SK-N-SH (cell line): ENCODE measurements at regions not wholly inside any gene's neighbourhood (a gene's known extent, or its start where the extent isn't known, plus 50 kb on each side); places are given as distances from the start of the nearest gene placed in this dataset.

Experiments
- CTCF ChIA-PET: fragments of 300-600, 350-600 bp; formaldehyde crosslinking; extraction: SDS; loops from one replicate; lab custom pipeline; 2021; lab: Yijun Ruan, JAX
- POLR2A ChIA-PET: fragments of 350-600 bp; sonication (Branson Sonifier 250); formaldehyde crosslinking; extraction: SDS; loops from one replicate; lab custom pipeline; 2020; ENCODE audit warnings: antibody characterized with exemption, inconsistent platforms; lab: Yijun Ruan, JAX
- DNase-seq: peaks from one replicate; pipeline ENCODE4 v3.0.0; 2012
- H2AFZ ChIP-seq: fragments of 200-600 bp; sonication (generic); 2 replicates; pipeline ENCODE4 v1.8.1; 2016; ENCODE audit warnings: antibody characterized with exemption, mild to moderate bottlenecking, low read depth
- H3F3A ChIP-seq: fragments of 200-600 bp; sonication (generic); replicated peaks from 2 replicates; pipeline ENCODE3; 2016; ENCODE audit warnings: antibody characterized with exemption, mild to moderate bottlenecking; ENCODE audit not compliant: insufficient read depth
- H3K27ac ChIP-seq, 2 experiments: fragments of 200-500 bp in 1 of 2; fragments of 200-600 bp in 1 of 2; sonication (Bioruptor generic) in 1 of 2; sonication (generic), shearing (Covaris generic) in 1 of 2; 2 replicates each; pipeline versions ENCODE4 v1.5.1 to v1.6.1; 2014 to 2016; ENCODE audit warnings: low read depth in 2 of 2, inconsistent platforms in 1 of 2, low read length in 1 of 2, mild to moderate bottlenecking in 1 of 2, mixed read lengths in 1 of 2
- H3K27me3 ChIP-seq: fragments of 200-600 bp; sonication (generic), shearing (Covaris generic); 2 replicates; pipeline ENCODE4 v1.6.1; 2016; ENCODE audit warnings: mixed run types; ENCODE audit not compliant: insufficient read depth
- H3K36me3 ChIP-seq, 2 experiments: fragments of 200-500 bp in 1 of 2; fragments of 200-600 bp in 1 of 2; sonication (Bioruptor generic) in 1 of 2; sonication (generic) in 1 of 2; replicated peaks in 1 of 2; 2 replicates each; pipeline versions ENCODE3 to v1.5.1; 2014 to 2016; ENCODE audit warnings: low read length in 1 of 2, mild to moderate bottlenecking in 1 of 2; ENCODE audit not compliant: insufficient read depth in 2 of 2, control insufficient read depth in 1 of 2
- H3K4me1 ChIP-seq, 2 experiments: fragments of 200-500 bp in 1 of 2; fragments of 200-600 bp in 1 of 2; sonication (Bioruptor generic) in 1 of 2; sonication (generic), shearing (Covaris generic) in 1 of 2; 2 replicates each; pipeline versions ENCODE4 v1.5.1 to v1.6.1; 2014 to 2016; ENCODE audit warnings: low read depth in 1 of 2, low read length in 1 of 2, mixed run types in 1 of 2; ENCODE audit not compliant: insufficient read depth in 2 of 2, control insufficient read depth in 1 of 2
- H3K4me2 ChIP-seq: fragments of 200-600 bp; sonication (generic), shearing (Covaris generic); 2 replicates; pipeline ENCODE4 v1.6.1; 2017; ENCODE audit warnings: mixed run types
- H3K4me3 ChIP-seq, 2 experiments: fragments of 200-500 bp in 1 of 2; fragments of 200-600 bp in 1 of 2; sonication (Bioruptor generic) in 1 of 2; sonication (generic), shearing (Covaris generic) in 1 of 2; 2 replicates each; pipeline versions ENCODE4 v1.5.1 to v1.8.1; 2014 to 2016; ENCODE audit warnings: low read depth in 2 of 2, inconsistent platforms in 1 of 2, low read length in 1 of 2, mild to moderate bottlenecking in 1 of 2, mixed read lengths in 1 of 2, moderate library complexity in 1 of 2
- H3K79me2 ChIP-seq: fragments of 200-600 bp; sonication (generic); 2 replicates; pipeline ENCODE4 v1.8.1; 2017; ENCODE audit warnings: mild to moderate bottlenecking; ENCODE audit not compliant: insufficient read depth
- H3K9ac ChIP-seq: fragments of 200-600 bp; sonication (generic); 2 replicates; pipeline ENCODE4 v1.6.1; 2017; ENCODE audit warnings: mixed run types
- H3K9me2 ChIP-seq: fragments of 200-600 bp; sonication (generic); 2 replicates; pipeline ENCODE4 v1.6.1; 2017; ENCODE audit warnings: mixed run types
- H3K9me3 ChIP-seq: fragments of 200-600 bp; sonication (generic); 2 replicates; pipeline ENCODE4 v1.6.1; 2017; ENCODE audit warnings: mixed run types, mild to moderate bottlenecking, moderate library complexity
- H4K20me1 ChIP-seq: fragments of 200-600 bp; sonication (generic); 2 replicates; pipeline ENCODE4 v1.6.1; 2017; ENCODE audit warnings: mild to moderate bottlenecking, mixed run types; ENCODE audit not compliant: insufficient read depth
- CTCF ChIP-seq: fragments of 200-600 bp; sonication (generic); IDR thresholded peaks from 2 replicates; pipeline ENCODE4 v1.6.1; 2017; ENCODE audit warnings: antibody characterized with exemption, mild to moderate bottlenecking, moderate library complexity
- EZH2phosphoT487 ChIP-seq: fragments of 200-600 bp; sonication (generic); IDR thresholded peaks from 2 replicates; pipeline ENCODE4 v1.6.1; 2017; ENCODE audit warnings: low read depth, mixed run types, mild to moderate bottlenecking, antibody characterized with exemption, moderate library complexity, borderline replicate concordance
- FOXM1 ChIP-seq: IDR thresholded peaks from 2 replicates; pipeline ENCODE4 v1.4.0; 2012; ENCODE audit warnings: low read depth, mild to moderate bottlenecking
- GATA2 ChIP-seq: sonication (generic); formaldehyde crosslinking; IDR thresholded peaks from 2 replicates; pipeline ENCODE4 v1.5.0; 2020; ENCODE audit warnings: mild to moderate bottlenecking, missing genetic modification reagents
- IRF3 ChIP-seq: fragments of 150-350 bp; IDR thresholded peaks from 2 replicates; pipeline ENCODE4 v1.6.1; 2016; ENCODE audit warnings: mild to moderate bottlenecking, low read depth, low read length
- MAX ChIP-seq: IDR thresholded peaks from 2 replicates; pipeline ENCODE4 v1.4.0; 2012; ENCODE audit warnings: low read depth
- PBX3 ChIP-seq: IDR thresholded peaks from 2 replicates; pipeline ENCODE4; 2012
- RFX5 ChIP-seq: IDR thresholded peaks from 2 replicates; pipeline ENCODE4 v1.6.1; 2012; ENCODE audit warnings: mild to moderate bottlenecking, improper control_type of control experiment, low read length
- TAF1 ChIP-seq: IDR thresholded peaks from 2 replicates; pipeline ENCODE4 v1.6.1; 2012; ENCODE audit warnings: low read depth, mild to moderate bottlenecking, low read length, moderate library complexity, borderline replicate concordance
- TEAD4 ChIP-seq: IDR thresholded peaks from 2 replicates; pipeline ENCODE4 v1.4.0; 2012; ENCODE audit warnings: mild to moderate bottlenecking, borderline replicate concordance; ENCODE audit not compliant: insufficient read depth
- WGBS: methylation state at CpG from one replicate; pipeline ENCODE4 v1.1.6; 2017; ENCODE audit warnings: low lambda C conversion rate; 5-methylcytosine and 5-hydroxymethylcytosine counted together

GRCh38 chr1:168638884-168639283 is 62.5 kb downstream of the XCL1 start:
- ChIA-PET POLR2A (no interaction called here), CTCF (interaction anchor here (4.3 kb wide), 1 partner anchor 709 kb away, joined by 18 read pairs; no protein-coding TSS in a partner anchor)
- TF ChIP-seq EZH2phosphoT487, result no peak
- no peak for TF ChIP-seq IRF3
- no peak for TF ChIP-seq TEAD4
- TF ChIP-seq FOXM1, result no peak
- TF ChIP-seq CTCF, result no peak
- no peak for TF ChIP-seq RFX5
- TF ChIP-seq MAX, result no peak
- Histone ChIP-seq H3K79me2 (no peaks in the 10 kb centered on the region), H3K9me2 (no peaks in the 10 kb centered on the region), H3F3A (no peaks in the 10 kb centered on the region), H3K27ac (no peak overlapping the region), H3K4me2 (no peak overlapping the region), H3K36me3 (no peaks in the 10 kb centered on the region), H3K9me3 (no peaks in the 10 kb centered on the region), H3K4me3 (no peak overlapping the region), H3K27me3 (no peaks in the 10 kb centered on the region), H3K9ac (no peak overlapping the region), H3K4me1 (peaks cover 0 to 8% of the 10 kb centered on the region in 2 experiments; a peak in 2 of 4 replicates), H4K20me1 (no peaks in the 10 kb centered on the region), H2AFZ (no peak overlapping the region)
- DNase-seq, result no peak
- 100% methylated on average over 1 of the region's 1 CpG for WGBS

- H3K79me2 ChIP-seq, result no peaks in the 10 kb centered on the region
- no peak overlapping the region for H3K4me3 ChIP-seq
- no peaks in the 10 kb centered on the region for H3K36me3 ChIP-seq
- POLR2A ChIA-PET, result no interaction called here
- no peaks in the 10 kb centered on the region for H3K27me3 ChIP-seq
- no peak overlapping the region for H3K9ac ChIP-seq
- no peak for DNase-seq
- CTCF ChIA-PET, result no interaction called here
- H3K9me3 ChIP-seq, result no peaks in the 10 kb centered on the region
- no peaks in the 10 kb centered on the region for H3K9me2 ChIP-seq
- TF ChIP-seq GATA2 (CRISPR knock-in tag) (no peak), TAF1 (no peak), PBX3 (no peak)
- 93% methylated on average over 1 of the region's 1 CpG for WGBS
- H4K20me1 ChIP-seq, result no peaks in the 10 kb centered on the region
- H3K4me1 ChIP-seq, result peaks cover 0 to 8% of the 10 kb centered on the region in 2 experiments; a peak in 2 of 4 replicates
- no peak overlapping the region for H2AFZ ChIP-seq
- no peak overlapping the region for H3K27ac ChIP-seq
- H3F3A ChIP-seq, result no peaks in the 10 kb centered on the region
- H3K4me2 ChIP-seq, result no peak overlapping the region
These were observed 63.8 kb downstream of the XCL1 start for GRCh38 chr1:168640182-168640581.
